GM21515 (cell line): ENCODE measurements at regions not wholly inside any gene's neighbourhood (a gene's known extent, or its start where the extent isn't known, plus 50 kb on each side); places are given as distances from the start of the nearest gene placed in this dataset.

Experiments used
- ATAC-seq: cut with Tn5 transposase; IDR thresholded peaks from one replicate; pipeline ENCODE4 v1.9.1; 2021; ENCODE audit not compliant: unreplicated experiment

GRCh38 chr10:33819206-33819605 is 484.7 kb upstream of the NRP1 start:
- ATAC-seq = no peak

- ATAC-seq = no peak
Measured at GRCh38 chr10:33818343-33818742, 483.9 kb upstream of the NRP1 start.

GRCh38 chr10:33817605-33818004 is 483.1 kb upstream of the NRP1 start:
- ATAC-seq = no peak

GRCh38 chr10:33815776-33816175 is 481.3 kb upstream of the NRP1 start:
- no peak for ATAC-seq

GRCh38 chr10:33813871-33814270 is 479.4 kb upstream of the NRP1 start:
- ATAC-seq = no peak

- ATAC-seq = no peak
Measured at GRCh38 chr10:33813415-33813814, 478.9 kb upstream of the NRP1 start.

- no peak for ATAC-seq
Measured at GRCh38 chr10:33812586-33812985, 478.1 kb upstream of the NRP1 start.

GRCh38 chr10:33810986-33811385 is 476.5 kb upstream of the NRP1 start:
- ATAC-seq = no peak

- ATAC-seq = no peak
Measured at GRCh38 chr10:33809732-33810131, 475.3 kb upstream of the NRP1 start.

GRCh38 chr10:33808475-33808874 is 474.0 kb upstream of the NRP1 start:
- no peak for ATAC-seq

- no peak for ATAC-seq
Measured at GRCh38 chr10:33807531-33808359, 473.3 kb upstream of the NRP1 start.

GRCh38 chr10:33805831-33806230 is 471.4 kb upstream of the NRP1 start:
- no peak for ATAC-seq

- no peak for ATAC-seq
Measured at GRCh38 chr10:33804584-33804983, 470.1 kb upstream of the NRP1 start.

- no peak for ATAC-seq
Measured at GRCh38 chr10:33803248-33803647, 468.8 kb upstream of the NRP1 start.

GRCh38 chr10:33802566-33802965 is 468.1 kb upstream of the NRP1 start:
- no peak for ATAC-seq

- no peak for ATAC-seq
Measured at GRCh38 chr10:33801705-33802104, 467.2 kb upstream of the NRP1 start.

- no peak for ATAC-seq
Measured at GRCh38 chr10:33800986-33801385, 466.5 kb upstream of the NRP1 start.

GRCh38 chr10:33800545-33800944 is 466.1 kb upstream of the NRP1 start:
- no peak for ATAC-seq

GRCh38 chr10:33799944-33800323 is 465.5 kb upstream of the NRP1 start:
- no peak for ATAC-seq

- no peak for ATAC-seq
Measured at GRCh38 chr10:33799281-33799943, 464.9 kb upstream of the NRP1 start.

GRCh38 chr10:33798754-33799153 is 464.3 kb upstream of the NRP1 start:
- no peak for ATAC-seq

GRCh38 chr10:33796680-33797079 is 462.2 kb upstream of the NRP1 start:
- ATAC-seq = no peak

- no peak for ATAC-seq
Measured at GRCh38 chr10:33795529-33795928, 461.1 kb upstream of the NRP1 start.
